NCI-H1694 treated with DMSO at 0.1 percent for 48 hours (cell line): ENCODE measurements at regions not wholly inside any gene's neighbourhood (a gene's known extent, or its start where the extent isn't known, plus 50 kb on each side); places are given as distances from the start of the nearest gene placed in this dataset.
A peak's percentile ranks its signal among the peaks of the same experiment; 100 is the strongest.
"Not testable (repeated sequence)": the region's sequence is repeated elsewhere in the genome, so short reads cannot be mapped to it uniquely, and the experiment has no call there.

ENCODE experiments used
- DNase-seq: peaks from one replicate; lab custom pipeline; 2025; lab: John Stamatoyannopoulos, UW

DNA sequence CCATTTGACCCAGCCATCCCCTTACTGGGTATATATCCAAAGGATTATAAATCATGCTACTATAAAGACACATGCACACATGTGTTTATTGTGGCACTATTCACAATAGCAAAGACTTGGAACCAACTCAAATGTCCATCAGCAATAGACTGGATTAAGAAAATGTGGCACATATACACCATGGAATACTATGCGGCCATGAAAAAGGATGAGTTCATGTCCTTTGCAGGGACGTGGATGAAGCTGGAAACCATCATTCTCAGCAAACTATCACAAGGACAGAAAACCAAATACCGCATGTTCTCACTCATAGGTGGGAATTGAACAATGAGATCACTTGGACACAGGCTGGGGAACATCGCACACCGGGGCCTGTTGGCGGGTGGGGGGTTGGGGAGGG, 913.4 kb upstream of the DIAPH2 start:
- DNase-seq, result not testable (repeated sequence)

DNA sequence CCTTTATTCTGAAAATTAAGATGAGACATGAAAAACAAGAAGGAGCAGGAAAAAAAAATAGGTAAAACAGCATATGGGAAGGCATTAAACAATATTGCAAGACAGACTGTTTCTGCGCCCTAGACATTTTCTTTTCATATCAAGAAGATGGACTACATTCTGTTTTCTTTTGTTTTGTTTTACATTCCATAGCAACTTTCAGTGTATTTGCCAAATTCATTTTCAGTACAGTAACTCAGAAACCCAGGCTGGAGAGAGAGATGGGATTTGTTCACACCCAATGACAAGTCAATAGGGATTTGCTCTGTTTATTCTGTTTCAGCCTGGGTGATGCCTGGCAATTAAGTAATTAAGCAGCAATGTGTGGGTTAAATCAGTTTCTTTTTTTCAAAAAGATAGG, 892.8 kb upstream of the DIAPH2 start:
- DNase-seq, result no peak

DNA sequence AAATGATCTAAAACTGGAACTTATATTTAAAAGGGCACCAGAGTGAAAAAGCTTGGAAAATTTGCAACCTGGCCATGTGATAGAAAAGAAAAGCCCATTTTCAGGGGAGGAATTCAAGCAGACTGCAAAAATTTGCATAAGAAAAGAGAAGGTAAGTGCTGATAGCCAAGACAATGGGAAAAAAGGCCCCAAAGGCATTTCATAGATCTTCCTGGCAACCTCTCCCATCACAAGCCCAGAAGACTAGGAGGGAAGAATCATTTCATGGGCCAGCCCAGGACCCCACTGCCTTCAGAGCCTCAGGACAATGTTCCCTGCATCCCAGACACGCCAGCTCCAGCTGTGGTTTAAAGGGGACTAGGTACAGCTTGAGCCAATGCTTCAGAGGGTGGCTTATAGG, 887.3 kb upstream of the DIAPH2 start:
- no peak for DNase-seq

DNA sequence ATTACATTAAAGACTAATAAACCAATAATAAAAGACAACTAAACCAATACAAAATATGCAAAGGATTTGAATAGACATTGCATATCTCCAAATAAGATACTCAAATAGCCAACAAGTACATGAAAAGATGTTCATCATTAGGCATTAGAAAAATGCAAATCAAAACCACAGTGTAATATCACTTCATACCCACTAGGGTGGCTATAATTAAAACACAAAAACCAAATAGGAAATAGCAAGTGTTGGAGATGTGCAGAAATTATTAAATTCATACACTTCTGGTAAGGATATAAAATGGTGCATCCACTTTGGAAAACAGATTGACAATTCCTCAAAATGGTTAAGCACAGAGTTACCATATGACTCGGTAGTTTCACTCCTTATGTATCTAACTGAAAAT, 860.8 kb upstream of the DIAPH2 start:
- DNase-seq, result no peak

DNA sequence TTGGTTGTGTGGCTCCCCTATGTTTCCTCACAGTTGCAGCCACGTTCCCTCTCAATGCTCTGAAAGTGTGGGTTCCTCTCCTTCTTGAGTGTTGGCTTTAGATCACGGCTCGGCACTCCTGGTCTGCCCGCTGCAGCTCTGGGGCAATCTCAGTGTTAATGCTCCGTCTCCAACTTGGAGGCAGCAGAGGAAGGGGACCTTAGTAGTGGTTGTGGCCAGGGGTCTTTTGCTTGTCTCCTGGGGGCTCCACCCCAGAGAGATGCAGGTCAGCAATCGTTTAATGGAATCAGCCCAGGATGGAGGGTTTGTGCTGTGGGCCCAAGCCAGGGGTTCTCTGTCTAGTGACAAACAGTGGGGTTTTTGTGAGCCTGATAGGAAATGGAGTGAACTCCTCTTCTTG, 849.4 kb upstream of the DIAPH2 start:
- no peak for DNase-seq

DNA sequence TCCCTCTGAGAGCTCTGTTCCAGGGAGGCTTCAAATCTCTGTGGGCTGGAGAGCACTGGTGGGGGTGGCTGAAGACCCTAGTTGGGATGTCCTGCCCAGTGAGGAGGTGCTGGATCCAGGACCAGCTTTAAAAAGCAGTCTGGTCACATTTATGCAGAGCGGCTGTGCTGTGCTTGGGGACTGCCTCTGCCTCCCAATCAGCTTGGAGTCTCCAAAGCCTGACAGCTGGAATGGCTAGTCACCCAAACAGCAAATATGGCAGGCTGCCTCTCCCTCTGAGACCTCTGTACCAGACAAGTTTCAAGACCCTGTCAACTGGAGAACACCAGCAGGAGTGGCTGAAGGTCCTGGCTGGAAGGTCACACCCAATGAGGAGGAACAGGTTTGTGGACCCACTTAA, 848.1 kb upstream of the DIAPH2 start:
- DNase-seq, result no peak

DNA sequence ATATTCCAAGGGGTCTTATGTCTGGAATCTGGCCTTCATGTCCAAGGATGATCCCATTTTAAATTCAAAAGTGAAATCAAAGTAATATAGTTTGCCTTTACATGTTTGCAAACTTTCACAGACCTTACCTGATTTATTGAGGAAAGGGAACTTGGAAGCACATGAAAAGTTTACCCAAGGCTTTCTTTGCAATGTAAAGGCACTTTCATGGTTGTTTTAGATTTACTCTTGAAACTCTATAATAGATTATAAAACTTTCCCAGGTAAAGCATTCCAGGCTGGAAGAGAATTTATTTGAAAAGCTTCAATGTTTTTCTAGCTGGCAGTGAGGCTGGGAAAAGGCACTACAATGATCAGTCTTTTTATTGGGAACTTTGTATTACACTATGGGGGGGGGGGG, 842.8 kb upstream of the DIAPH2 start:
- no peak for DNase-seq

DNA sequence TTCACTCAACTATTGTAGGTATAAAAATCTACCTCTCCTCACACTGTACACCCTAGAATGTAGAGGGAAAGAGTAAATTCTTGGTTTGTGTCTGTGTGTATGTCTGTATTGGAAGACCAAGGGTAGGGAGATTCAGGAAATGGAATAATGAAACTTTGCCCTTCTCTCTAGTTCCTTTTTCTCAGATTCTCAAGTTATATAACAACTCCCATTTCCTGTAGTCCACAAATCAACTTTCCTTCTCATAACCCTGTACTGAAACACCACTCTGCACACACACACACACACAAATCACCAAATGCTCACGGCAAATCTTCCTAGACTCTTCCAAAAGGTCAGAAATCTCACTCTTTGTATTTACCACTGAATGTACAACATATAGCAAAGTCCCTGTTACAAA, 824.5 kb upstream of the DIAPH2 start:
- DNase-seq, result no peak

DNA sequence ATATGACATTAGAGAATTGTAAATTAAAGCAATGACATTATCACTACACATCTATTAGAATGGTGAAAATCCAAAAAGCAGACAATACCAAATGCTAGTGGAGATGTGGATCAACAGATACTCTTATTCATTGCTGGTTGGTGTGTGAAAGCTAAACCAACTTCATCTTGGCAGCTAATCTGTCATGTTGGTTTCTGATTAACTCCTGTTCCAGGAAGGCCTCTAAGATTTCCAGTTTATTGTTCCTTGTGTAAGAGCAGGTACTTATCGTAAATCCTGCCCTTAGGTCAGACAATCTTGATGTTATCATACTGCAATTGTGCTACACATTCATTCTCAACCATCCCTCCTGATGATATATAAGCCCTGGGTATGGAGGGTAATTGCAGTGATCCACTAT, 809.0 kb upstream of the DIAPH2 start:
- no peak for DNase-seq

DNA sequence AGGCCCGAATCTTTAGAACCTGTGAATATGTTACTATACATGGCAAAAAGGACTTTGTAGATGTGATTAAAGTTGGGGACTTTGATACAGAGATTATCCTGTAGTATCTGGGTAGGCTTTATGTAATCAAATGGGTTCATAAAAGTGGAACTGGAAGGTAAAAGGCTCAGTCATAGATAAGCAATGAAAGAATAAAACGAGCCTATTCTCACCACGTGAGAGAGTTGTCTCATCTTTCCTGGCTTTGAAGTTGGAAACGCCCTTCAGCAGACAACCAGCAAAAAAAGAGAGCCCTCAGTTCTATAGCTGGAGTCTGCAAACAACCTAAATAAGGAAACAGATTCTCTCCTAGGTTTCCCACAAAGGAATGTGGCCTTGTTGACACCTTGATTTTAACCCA, 805.8 kb upstream of the DIAPH2 start:
- no peak for DNase-seq

DNA sequence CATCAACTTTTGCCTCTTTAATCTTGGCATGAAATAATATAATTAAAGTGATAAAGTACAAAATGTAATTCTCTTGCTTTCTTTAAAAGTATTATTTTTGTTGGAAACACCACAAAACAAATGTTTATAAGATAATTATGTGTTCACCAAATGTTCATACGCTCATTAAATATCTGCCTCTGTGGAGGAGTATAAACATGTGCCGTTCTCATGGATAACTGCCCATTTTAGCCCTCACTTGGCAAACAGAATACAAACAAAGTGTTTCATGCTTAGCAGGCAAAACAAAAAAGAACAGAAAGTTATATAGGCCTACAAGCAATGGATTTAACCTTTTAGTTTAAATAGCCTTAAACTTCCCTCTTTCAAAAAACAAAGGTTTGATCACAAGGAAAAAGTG, 800.5 kb upstream of the DIAPH2 start:
- DNase-seq, result peak; percentile 16

DNA sequence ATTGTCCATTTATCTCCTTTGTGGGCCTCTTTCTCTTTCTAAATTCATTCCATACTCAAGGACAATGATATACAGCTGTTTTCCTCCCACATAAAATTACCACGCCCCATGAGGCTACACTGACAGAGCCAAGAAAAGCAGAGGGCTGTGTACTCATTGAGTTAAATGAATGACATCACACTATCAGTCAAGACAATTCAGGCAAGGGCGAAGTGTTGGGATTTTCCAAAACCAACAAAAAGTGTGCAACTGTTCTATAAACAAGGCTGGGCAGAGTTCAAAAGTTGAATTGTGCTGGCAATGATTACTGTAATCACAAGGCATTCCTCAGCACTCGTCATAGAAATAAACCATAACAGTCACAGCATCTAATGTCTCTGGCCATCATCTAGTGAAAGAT, 799.6 kb upstream of the DIAPH2 start:
- no peak for DNase-seq

DNA sequence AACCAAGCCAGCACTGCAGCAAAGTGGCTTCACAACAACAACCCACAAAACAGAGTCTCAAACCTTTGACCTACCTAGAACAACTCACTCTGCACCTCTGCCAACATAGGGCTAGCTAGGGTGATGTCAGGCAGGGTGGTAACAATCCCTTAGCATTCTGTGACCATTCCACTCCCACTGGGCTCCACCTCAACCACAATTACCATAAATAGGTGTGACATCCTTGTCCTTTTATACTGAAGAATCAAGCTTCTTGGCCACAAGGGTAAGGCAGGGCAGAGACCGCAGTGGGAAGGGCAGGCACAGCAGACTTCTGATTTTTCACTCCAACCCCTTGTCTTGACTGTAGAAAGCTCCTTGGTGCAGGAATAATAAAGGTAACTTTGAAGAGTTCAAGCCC, 795.4 kb upstream of the DIAPH2 start:
- no peak for DNase-seq

DNA sequence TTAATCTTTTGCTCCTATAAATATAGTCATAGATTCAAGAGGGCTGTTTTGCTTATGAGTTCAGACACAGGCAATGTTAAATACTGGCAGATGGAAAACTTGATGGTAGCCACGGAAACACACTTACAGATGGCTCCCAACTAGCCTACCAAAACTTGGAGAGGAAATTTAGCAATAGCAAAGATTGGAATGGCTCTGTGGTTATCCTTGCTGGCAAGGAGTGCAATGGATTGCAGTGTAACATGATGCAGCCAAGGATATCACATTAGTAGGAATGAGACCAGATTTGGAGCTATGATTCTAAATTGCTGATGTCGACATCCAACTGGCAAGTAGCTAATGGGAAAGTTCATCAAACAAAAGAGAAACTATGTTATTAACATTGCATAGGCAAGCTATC, 791.0 kb upstream of the DIAPH2 start:
- DNase-seq, result no peak

DNA sequence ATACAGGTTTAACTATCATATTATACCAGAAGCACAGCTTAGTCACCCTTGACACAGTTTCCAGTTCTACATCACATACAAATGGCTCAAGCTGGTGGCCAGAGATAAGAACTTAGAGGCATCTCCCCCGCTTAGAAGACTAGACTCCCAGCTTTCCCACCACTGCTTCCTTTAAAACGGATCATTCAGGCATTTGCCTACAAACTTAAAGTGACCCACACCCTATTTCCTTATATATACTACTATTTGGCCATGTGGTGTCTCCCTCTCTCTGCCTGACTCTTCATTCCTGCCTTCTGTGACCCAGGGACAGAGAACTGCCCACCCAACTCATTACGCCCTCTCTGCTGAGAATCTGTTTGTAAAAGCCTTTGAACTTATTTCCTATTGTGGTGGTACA, 781.2 kb upstream of the DIAPH2 start:
- no peak for DNase-seq

DNA sequence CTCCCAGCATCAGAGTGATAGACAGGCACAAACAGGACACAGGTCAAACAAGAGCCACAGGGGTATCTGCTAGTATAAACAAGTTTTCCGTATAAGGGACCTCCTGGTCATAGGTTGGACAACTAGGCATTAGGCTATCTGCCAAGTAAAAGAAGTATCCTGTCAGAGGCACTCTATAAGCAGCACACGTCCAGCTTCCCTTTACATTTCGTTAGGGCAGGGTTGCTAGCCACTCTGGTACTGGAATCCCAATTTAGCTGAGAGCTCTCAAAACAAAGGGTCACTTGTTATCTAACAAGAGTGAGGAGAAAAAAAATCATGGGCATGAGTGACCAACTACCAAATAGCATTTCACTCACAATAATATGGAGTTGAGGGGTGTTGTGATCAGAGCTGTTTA, 780.7 kb upstream of the DIAPH2 start:
- no peak for DNase-seq

DNA sequence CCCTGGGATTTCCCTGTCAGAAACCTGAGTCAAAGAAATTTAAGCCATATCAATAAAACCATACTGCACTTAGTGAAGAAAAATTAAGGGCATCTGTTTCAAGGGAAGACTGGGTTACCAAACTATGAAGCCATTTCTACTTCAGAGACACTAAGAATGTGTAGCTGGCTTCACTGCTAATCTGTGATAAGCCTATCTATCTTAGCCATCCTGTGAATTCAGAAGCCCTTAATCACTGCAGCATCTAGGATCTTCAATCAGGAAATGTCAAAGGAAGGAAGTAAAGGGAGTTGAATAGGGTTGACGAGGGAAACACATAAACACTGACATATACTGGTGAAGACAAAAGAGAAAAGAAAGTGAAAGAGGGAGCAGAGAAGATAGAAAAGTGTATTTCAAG, 777.6 kb upstream of the DIAPH2 start:
- no peak for DNase-seq

DNA sequence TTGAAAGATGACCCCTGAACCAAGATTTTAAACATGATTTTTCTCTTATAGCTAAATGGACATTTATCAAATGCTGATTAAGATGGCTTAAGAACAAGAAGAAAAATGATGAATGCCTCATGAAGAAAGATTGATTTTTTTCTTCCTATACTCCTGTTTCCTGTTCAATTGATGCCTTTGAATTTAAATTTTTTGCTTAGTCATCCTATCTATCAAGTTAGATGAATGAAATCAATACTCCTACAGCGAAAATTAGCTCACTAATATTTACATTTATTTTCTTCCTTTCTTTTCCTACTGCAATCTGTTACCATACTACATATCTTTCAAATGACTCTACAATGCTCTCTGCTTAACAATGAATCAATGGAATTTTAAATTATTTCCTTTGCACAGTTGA, 773.6 kb upstream of the DIAPH2 start:
- DNase-seq, result no peak

DNA sequence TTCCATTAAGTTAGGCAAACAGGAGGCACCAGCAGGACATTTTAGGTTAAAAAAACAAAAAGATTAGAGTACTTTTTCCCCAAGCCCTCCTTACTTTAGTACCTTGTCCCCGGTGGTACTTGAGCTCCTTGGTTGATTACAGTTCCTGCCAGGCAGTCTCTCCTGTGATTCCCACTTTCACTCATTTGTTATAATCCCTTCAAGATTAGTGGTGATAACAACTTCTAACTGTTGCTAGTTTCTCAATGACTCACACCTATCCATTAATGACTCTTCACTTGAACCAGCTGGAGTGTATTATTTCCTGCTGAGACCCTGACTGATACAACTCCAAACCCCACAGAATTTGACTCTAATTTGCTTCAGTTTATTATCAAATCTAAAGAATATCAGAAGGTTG, 765.0 kb upstream of the DIAPH2 start:
- no peak for DNase-seq

DNA sequence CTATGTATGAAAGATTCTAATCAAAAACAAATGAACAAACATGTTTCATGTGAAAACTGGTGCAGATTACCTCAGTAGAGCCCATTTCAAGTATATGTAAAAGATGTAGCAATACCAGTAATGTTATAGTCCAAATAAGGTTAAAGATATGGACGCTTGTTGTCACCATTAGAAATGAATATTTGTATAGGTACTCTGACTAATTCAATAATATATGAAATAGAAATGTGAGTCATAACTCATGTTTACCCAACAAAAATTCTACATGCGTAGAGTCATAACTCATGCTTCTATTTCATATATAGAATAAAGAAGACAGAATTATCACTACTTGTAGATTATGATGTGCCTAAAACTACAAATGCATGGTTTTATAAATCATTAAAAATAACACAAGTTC, 739.1 kb upstream of the DIAPH2 start:
- DNase-seq, result no peak

DNA sequence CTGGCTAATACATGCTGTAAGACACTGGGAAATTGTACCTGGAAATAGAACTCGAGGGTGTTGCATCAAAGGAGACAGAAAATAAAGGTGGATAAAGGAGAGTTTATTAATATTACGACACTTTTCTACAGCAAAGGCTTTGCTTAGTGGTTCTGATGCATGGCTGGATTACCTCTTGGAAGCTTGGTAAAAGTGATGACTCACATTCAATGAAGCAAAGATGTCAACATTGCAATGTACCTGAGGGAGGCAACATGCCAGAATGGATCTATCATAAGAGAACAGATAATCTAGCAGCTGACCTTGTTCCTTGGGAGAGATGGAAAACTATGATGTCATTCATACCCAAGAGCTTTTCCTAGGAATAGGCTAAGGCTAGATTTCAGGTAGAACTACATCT, 735.1 kb upstream of the DIAPH2 start:
- DNase-seq, result no peak

DNA sequence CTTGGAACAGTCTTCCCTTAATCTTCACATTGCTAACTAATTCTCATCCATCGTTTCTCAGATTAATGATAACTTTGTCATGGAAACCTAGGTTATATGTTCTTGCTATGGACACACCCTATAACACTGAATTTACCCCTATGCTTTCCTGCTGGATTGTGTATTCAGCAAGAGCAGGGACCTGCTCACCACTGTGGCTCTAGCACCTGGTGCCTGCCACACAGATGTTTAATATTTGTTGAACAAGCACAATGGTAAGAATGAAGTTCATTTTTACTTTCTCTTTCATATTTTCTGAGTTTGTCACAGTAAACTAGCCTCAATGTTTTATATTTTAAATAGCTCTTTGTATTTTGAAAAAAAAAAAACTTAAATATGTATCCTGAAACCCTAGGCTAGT, 734.0 kb upstream of the DIAPH2 start:
- DNase-seq, result no peak

DNA sequence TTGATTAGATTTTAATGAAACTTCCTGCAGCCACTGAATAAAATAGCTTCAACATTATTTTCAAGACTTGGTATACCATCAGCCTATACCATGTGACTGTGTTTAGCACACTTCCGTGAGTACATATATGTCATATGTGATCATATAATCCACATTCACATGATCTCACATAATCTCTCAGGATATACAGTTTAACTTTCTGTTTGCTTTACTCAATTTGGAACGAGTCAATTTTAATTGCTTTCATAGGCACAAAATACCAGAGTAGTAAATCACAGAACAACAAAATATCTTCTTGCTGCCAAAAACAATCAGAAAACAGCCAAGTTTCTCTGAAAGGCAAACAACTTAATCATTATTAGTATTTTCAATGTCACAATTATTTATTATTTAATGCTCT, 731.1 kb upstream of the DIAPH2 start:
- DNase-seq, result no peak

DNA sequence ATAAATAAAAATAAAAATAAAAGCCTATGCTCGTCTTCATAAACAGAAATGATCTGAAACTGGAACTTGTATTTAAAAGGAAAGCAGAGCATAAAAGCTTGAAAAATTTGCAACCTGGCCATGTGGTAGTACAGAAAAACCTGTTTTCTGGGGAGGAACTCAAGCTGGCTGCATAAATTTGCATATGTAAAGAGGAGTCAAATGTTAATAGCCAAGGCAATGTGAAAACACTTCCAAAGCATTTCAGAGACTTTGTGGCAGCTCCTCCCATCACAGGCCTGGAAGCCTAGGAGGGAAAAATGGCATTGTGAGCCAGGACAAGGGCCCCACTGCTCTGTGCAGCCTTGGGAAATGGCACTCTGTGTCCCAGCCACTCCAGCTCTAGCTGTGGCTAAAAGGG, 727.9 kb upstream of the DIAPH2 start:
- DNase-seq, result no peak

DNA sequence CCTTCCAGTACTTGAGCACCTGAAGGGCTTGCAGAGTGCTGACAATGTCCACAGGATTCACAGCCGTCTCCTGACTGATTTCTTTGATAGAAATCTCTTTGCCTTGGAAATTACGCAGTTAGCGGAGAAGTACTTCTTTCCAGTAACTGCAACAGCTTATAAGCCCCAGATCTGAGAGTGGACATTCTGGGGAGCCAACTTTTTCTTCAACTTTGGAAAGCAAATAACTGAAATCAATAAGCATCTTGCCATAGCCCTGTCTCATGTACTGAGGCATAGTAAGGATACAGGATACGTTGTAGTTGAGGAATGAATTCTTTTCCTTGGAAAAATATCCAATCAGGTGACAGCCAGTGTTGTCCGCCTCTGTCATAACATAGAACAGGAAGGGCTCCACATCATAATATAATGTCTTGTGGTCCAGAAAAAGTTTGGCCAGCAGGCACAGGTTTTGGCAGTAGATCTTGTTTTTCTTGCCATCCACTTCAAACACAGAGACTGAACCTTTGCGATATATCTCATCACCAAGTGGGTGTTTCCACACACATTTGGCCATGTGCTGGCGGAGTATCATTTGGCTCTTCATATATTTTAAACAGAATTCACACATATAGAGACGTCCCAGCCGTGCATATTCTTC, 711.1 kb upstream of the DIAPH2 start:
- not testable (repeated sequence) for DNase-seq
